AG08395 (cell line): ENCODE measurements at regions not wholly inside any gene's neighbourhood (a gene's known extent, or its start where the extent isn't known, plus 50 kb on each side); places are given as distances from the start of the nearest gene placed in this dataset.

ENCODE experiments used
- DNase-seq: peaks from one replicate; pipeline ENCODE4 v3.0.0; 2012; ENCODE audit warnings: mixed read lengths, low spot score

- no peak for DNase-seq
These were observed 410.0 kb downstream of the TCERG1L start for GRCh38 chr10:130901311-130902165.

- DNase-seq, result no peak
These were observed 409.1 kb downstream of the TCERG1L start for GRCh38 chr10:130902471-130902870.

GRCh38 chr10:130902929-130903328 lies 408.6 kb downstream of the TCERG1L start:
- no peak for DNase-seq

GRCh38 chr10:130904676-130905075 lies 406.8 kb downstream of the TCERG1L start:
- DNase-seq, result no peak

- DNase-seq, result no peak
These were observed 406.1 kb downstream of the TCERG1L start for GRCh38 chr10:130905386-130905785.

GRCh38 chr10:130905921-130906320 lies 405.6 kb downstream of the TCERG1L start:
- DNase-seq, result no peak

- DNase-seq, result no peak
These were observed 400.7 kb downstream of the TCERG1L start for GRCh38 chr10:130910848-130911247.

GRCh38 chr10:130913844-130914243 lies 397.7 kb downstream of the TCERG1L start:
- DNase-seq, result no peak

- no peak for DNase-seq
These were observed 397.2 kb downstream of the TCERG1L start for GRCh38 chr10:130914367-130914766.

- DNase-seq, result no peak
These were observed 396.5 kb downstream of the TCERG1L start for GRCh38 chr10:130915065-130915464.

GRCh38 chr10:130921461-130921860 lies 390.1 kb downstream of the TCERG1L start:
- DNase-seq, result no peak

GRCh38 chr10:130921911-130922440 lies 389.5 kb downstream of the TCERG1L start:
- no peak for DNase-seq

GRCh38 chr10:130923596-130923995 lies 387.9 kb downstream of the TCERG1L start:
- no peak for DNase-seq

- DNase-seq, result no peak
These were observed 387.2 kb downstream of the TCERG1L start for GRCh38 chr10:130924138-130924819.

GRCh38 chr10:130926442-130926841 lies 385.1 kb downstream of the TCERG1L start:
- DNase-seq, result no peak

GRCh38 chr10:130927157-130927556 lies 384.4 kb downstream of the TCERG1L start:
- no peak for DNase-seq

GRCh38 chr10:130928306-130928705 lies 383.2 kb downstream of the TCERG1L start:
- no peak for DNase-seq

- DNase-seq, result no peak
These were observed 381.8 kb downstream of the TCERG1L start for GRCh38 chr10:130929422-130930325.

GRCh38 chr10:130930821-130931220 lies 380.7 kb downstream of the TCERG1L start:
- DNase-seq, result no peak

- DNase-seq, result no peak
These were observed 380.3 kb downstream of the TCERG1L start for GRCh38 chr10:130931256-130931655.

GRCh38 chr10:130932326-130933007 lies 379.1 kb downstream of the TCERG1L start:
- no peak for DNase-seq

GRCh38 chr10:130933008-130933390 lies 378.5 kb downstream of the TCERG1L start:
- no peak for DNase-seq
